Endodermal cell (in vitro differentiated cells): ENCODE measurements at regions not wholly inside any gene's neighbourhood (a gene's known extent, or its start where the extent isn't known, plus 50 kb on each side); places are given as distances from the start of the nearest gene placed in this dataset.
A peak's percentile ranks its signal among the peaks of the same experiment; 100 is the strongest.

Experiments used
- DNase-seq: peaks from one replicate; pipeline ENCODE4 v3.0.0-alpha.2; 2017
- H3K27ac ChIP-seq: 2 replicates; pipeline ENCODE4 v1.5.1; 2013; ENCODE audit warnings: mild to moderate bottlenecking, low read depth, low read length, moderate library complexity
- H3K27me3 ChIP-seq: 2 replicates; pipeline ENCODE4 v1.6.1; 2013; ENCODE audit warnings: mild to moderate bottlenecking, low read length, moderate library complexity; ENCODE audit not compliant: insufficient read depth, control insufficient read depth, poor library complexity, severe bottlenecking
- H3K36me3 ChIP-seq: 2 replicates; pipeline ENCODE4 v1.7.0; 2013; ENCODE audit warnings: mild to moderate bottlenecking, low read length, moderate library complexity; ENCODE audit not compliant: control insufficient read depth, insufficient read depth
- H3K4me1 ChIP-seq: one replicate; pipeline ENCODE4 v1.7.0; 2013; ENCODE audit warnings: low read length; ENCODE audit not compliant: control insufficient read depth, insufficient read depth
- H3K4me3 ChIP-seq: 2 replicates; pipeline ENCODE4 v1.5.1; 2013; ENCODE audit warnings: mild to moderate bottlenecking, low read length, moderate library complexity
- H3K9ac ChIP-seq: 2 replicates; pipeline ENCODE4 v1.6.1; 2013; ENCODE audit warnings: mild to moderate bottlenecking, low read length, moderate library complexity; ENCODE audit not compliant: poor library complexity, severe bottlenecking; ENCODE audit errors: extremely low read depth
- H3K9me3 ChIP-seq: 2 replicates; pipeline ENCODE4 v1.6.1; 2013; ENCODE audit warnings: mild to moderate bottlenecking, low read length, moderate library complexity; ENCODE audit not compliant: control insufficient read depth
- H3K27ac Mint-ChIP-seq: 2 replicates; pipeline ENCODE4 v1.8.0; 2020; ENCODE audit warnings: mixed read lengths
- H3K27me3 Mint-ChIP-seq: 2 replicates; pipeline ENCODE4 v1.8.0; 2021; ENCODE audit warnings: mild to moderate bottlenecking, mixed read lengths; ENCODE audit not compliant: insufficient read depth
- H3K36me3 Mint-ChIP-seq: 2 replicates; pipeline ENCODE4 v1.8.0; 2020; ENCODE audit warnings: low read depth, mixed read lengths
- H3K4me1 Mint-ChIP-seq: 2 replicates; pipeline ENCODE4 v1.8.0; 2020; ENCODE audit warnings: mixed read lengths
- H3K4me3 Mint-ChIP-seq: 2 replicates; pipeline ENCODE4 v1.8.0; 2020; ENCODE audit warnings: mild to moderate bottlenecking, moderate library complexity, mixed read lengths
- H3K9me3 Mint-ChIP-seq: 2 replicates; pipeline ENCODE4 v1.8.0; 2020; ENCODE audit warnings: mild to moderate bottlenecking, mixed read lengths
- CTCF ChIP-seq: fragments of 200-600 bp; sonication (generic); conservative IDR thresholded peaks from 2 replicates; pipeline ENCODE4 v1.5.0; 2021; ENCODE audit warnings: antibody characterized with exemption, mild to moderate bottlenecking
- WGBS, 2 experiments: methylation state at CpG; one replicate each; pipeline versions ENCODE4 v1.1.5 to v1.1.7; 2013; ENCODE audit warnings: missing lambda C conversion rate in 2 of 2, mixed read lengths in 1 of 2; ENCODE audit not compliant: insufficient coverage in 1 of 2, insufficient read length in 1 of 2; 5-methylcytosine and 5-hydroxymethylcytosine counted together

- no peaks in the 10 kb centered on the region for H3K4me1 Mint-ChIP-seq
Observed at GRCh38 chr4:35521682-35522081, 722.6 kb downstream of the ARAP2 start.

GRCh38 chr4:35525192-35525978 lies 718.9 kb downstream of the ARAP2 start:
- H3K9ac ChIP-seq = no peak overlapping the region

More at GRCh38 chr4:35521682-35522081, 722.6 kb downstream of the ARAP2 start:
- Mint-ChIP-seq H3K36me3 (no peaks in the 10 kb centered on the region), H3K27ac (no peak overlapping the region), H3K4me3 (no peak overlapping the region), H3K27me3 (peaks cover 2% of the 10 kb centered on the region), H3K9me3 (no peaks in the 10 kb centered on the region)
- no peak for TF ChIP-seq CTCF
- no peaks in the 10 kb centered on the region for H3K27me3 ChIP-seq
- DNase-seq = no peak
- no CpG with 5 or more reads among the region's 1 CpG for WGBS, 2 experiments
- H3K36me3 ChIP-seq = no peaks in the 10 kb centered on the region
- no peaks in the 10 kb centered on the region for H3K4me1 ChIP-seq
- no peak overlapping the region for H3K4me3 ChIP-seq
- no peak overlapping the region for H3K27ac ChIP-seq
- no peak overlapping the region for H3K9ac ChIP-seq
- H3K9me3 ChIP-seq = no peaks in the 10 kb centered on the region

GRCh38 chr4:35526456-35526855 lies 717.9 kb downstream of the ARAP2 start:
- Histone ChIP-seq H3K36me3 (no peaks in the 10 kb centered on the region), H3K9ac (no peak overlapping the region), H3K27ac (no peak overlapping the region), H3K4me1 (no peaks in the 10 kb centered on the region), H3K27me3 (no peaks in the 10 kb centered on the region), H3K9me3 (no peaks in the 10 kb centered on the region), H3K4me3 (no peak overlapping the region)
- Mint-ChIP-seq H3K4me3 (no peak overlapping the region), H3K4me1 (no peaks in the 10 kb centered on the region), H3K9me3 (no peaks in the 10 kb centered on the region), H3K36me3 (no peaks in the 10 kb centered on the region), H3K27me3 (peaks cover 2% of the 10 kb centered on the region), H3K27ac (no peak overlapping the region)
- no peak for TF ChIP-seq CTCF
- DNase-seq = no peak
- 100% methylated on average over 1 of the region's 3 CpGs; no CpG with 5 or more reads in 1 of the 2 experiments for WGBS, 2 experiments

More at GRCh38 chr4:35525192-35525978, 718.9 kb downstream of the ARAP2 start:
- Mint-ChIP-seq H3K27me3 (peaks cover 2% of the 10 kb centered on the region), H3K36me3 (no peaks in the 10 kb centered on the region), H3K4me3 (peak overlapping the region; percentile 51), H3K9me3 (no peaks in the 10 kb centered on the region), H3K27ac (no peak overlapping the region), H3K4me1 (no peaks in the 10 kb centered on the region)
- TF ChIP-seq CTCF = no peak
- Histone ChIP-seq H3K9me3 (no peaks in the 10 kb centered on the region), H3K27me3 (no peaks in the 10 kb centered on the region), H3K27ac (no peak overlapping the region), H3K4me3 (no peak overlapping the region), H3K4me1 (no peaks in the 10 kb centered on the region), H3K36me3 (no peaks in the 10 kb centered on the region)
- peak; percentile 67 for DNase-seq
- 79 to 82% methylated on average over 15 to 28 of the region's 28 CpGs for WGBS, 2 experiments
